Activated naive CD8-positive, alpha-beta T cell (primary cell): ENCODE measurements at regions not wholly inside any gene's neighbourhood (a gene's known extent, or its start where the extent isn't known, plus 50 kb on each side); places are given as distances from the start of the nearest gene placed in this dataset.
"Not testable (repeated sequence)": the region's sequence is repeated elsewhere in the genome, so short reads cannot be mapped to it uniquely, and the experiment has no call there.

ENCODE experiments used
- H3K27ac Mint-ChIP-seq: one replicate; pipeline ENCODE4 v1.8.0; 2021; ENCODE audit warnings: mixed read lengths
- H3K27me3 Mint-ChIP-seq: one replicate; pipeline ENCODE4 v1.8.0; 2021; ENCODE audit warnings: mixed read lengths
- H3K36me3 Mint-ChIP-seq: one replicate; pipeline ENCODE4 v1.8.0; 2021; ENCODE audit warnings: mixed read lengths
- H3K4me1 Mint-ChIP-seq: one replicate; pipeline ENCODE4 v1.8.0; 2021; ENCODE audit warnings: low read depth, mixed read lengths
- H3K4me3 Mint-ChIP-seq: one replicate; pipeline ENCODE4 v1.8.0; 2021; ENCODE audit warnings: mild to moderate bottlenecking, mixed read lengths
- H3K9me3 Mint-ChIP-seq: one replicate; pipeline ENCODE4 v1.8.0; 2021; ENCODE audit warnings: low read depth, mixed read lengths

GRCh38 chr2:90297701-90298100, 1606.2 kb downstream of the RPIA start:
- not testable (repeated sequence) for H3K9me3 Mint-ChIP-seq, H3K27ac Mint-ChIP-seq, H3K27me3 Mint-ChIP-seq, H3K36me3 Mint-ChIP-seq, H3K4me3 Mint-ChIP-seq, H3K4me1 Mint-ChIP-seq

- not testable (repeated sequence) for H3K4me1 Mint-ChIP-seq
Measured at GRCh38 chr2:90298126-90298755, 1606.8 kb downstream of the RPIA start.

DNA sequence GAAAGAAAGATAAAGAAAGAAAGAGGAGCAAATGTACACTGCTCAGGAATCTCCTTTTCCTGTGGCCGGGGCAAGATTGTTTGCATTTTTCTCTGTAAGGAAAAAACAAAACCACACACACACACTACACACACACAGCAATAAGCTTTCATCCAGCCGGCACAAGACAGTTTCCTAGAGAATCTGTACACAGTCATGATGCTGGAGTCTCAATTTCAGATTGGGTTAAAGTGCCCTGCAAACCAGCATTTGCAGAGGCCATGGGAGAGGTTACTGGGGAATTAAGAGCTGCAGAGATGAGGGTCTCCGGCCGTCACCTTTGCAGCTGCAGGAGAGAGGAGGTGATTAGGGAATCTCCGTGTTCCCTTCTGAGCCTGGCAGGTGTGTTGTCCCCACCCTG, 1607.5 kb downstream of the RPIA start:
- not testable (repeated sequence) for H3K27me3 Mint-ChIP-seq, H3K4me1 Mint-ChIP-seq, H3K9me3 Mint-ChIP-seq, H3K27ac Mint-ChIP-seq, H3K4me3 Mint-ChIP-seq, H3K36me3 Mint-ChIP-seq

More at GRCh38 chr2:90298126-90298755, 1606.8 kb downstream of the RPIA start:
- not testable (repeated sequence) for H3K4me3 Mint-ChIP-seq, H3K27ac Mint-ChIP-seq, H3K27me3 Mint-ChIP-seq, H3K9me3 Mint-ChIP-seq, H3K36me3 Mint-ChIP-seq

DNA sequence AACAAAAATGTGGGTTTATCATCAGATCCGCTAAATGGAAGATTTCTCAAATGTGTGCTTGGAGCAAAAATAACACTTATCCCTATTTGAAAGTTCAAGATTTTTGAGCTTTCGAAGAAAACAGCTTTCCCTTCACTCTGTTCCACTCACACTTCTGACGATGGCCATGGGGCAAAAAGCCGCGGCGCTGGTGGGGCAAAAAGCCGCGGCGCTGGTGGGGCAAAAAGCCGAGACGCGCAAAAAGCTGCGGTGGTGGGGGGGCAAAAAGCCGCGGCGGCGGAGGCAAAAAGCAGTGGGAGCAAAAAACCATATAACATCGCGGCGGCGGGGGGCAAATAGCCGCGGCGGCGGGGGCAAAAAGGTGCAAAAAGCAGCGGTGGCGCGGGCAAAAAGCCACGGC, 1631.5 kb downstream of the RPIA start:
- not testable (repeated sequence) for H3K27ac Mint-ChIP-seq

DNA sequence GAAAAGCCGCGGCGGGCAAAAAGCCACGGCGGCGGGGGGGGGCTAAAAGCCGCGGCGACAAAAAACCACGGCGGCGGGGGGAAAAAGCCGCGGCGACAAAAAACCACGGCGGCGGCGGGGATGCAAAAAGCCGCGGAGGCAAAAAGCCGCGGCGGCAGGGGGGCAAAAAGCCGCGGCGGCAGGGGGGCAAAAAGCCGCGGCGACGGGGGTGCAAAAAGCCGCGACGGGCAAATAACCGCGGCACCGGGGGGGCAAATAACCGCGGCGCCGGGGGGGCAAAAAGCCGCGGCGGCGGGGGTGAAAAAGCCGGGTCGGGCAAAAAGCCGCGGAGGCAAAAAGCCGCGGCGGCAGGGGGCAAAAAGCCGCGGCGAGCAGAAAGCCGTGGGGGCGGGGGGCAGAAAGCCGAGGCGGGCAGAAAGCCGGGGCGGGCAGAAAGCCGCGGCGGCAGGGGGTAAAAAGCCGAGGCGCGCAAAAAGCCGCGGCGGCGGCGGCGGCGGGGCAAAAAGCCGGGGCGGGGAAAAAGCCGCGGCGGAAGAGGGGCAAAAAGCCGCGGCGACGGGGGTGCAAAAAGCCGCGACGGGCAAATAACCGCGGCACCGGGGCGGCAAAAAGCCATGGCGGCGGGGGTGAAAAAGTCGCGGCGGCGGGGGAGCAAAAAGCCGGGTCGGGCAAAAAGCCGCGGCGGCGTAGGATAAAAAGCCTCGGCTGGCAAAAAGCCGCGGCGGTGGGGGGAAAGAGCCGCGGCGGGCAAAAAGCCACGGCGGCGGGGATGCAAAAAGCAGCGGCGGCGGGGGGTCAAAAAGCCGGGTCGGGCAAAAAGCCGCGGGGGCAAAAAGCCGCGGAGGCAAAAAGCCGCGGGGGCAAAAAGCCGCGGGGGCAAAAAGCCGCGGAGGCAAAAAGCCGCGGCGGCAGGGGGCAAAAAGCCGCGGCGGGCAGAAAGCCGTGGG, 1632.4 kb downstream of the RPIA start:
- not testable (repeated sequence) for H3K9me3 Mint-ChIP-seq, H3K27ac Mint-ChIP-seq, H3K36me3 Mint-ChIP-seq, H3K27me3 Mint-ChIP-seq, H3K4me1 Mint-ChIP-seq
- H3K4me3 Mint-ChIP-seq = peak overlapping the region; percentile 46

More for the DNA sequence above, 1631.5 kb downstream of the RPIA start:
- H3K27me3 Mint-ChIP-seq, H3K36me3 Mint-ChIP-seq, H3K9me3 Mint-ChIP-seq, H3K4me1 Mint-ChIP-seq: not testable (repeated sequence)
- H3K4me3 Mint-ChIP-seq = peak overlapping the region; percentile 78

GRCh38 chr2:90324672-90325071, 1633.2 kb downstream of the RPIA start:
- H3K4me1 Mint-ChIP-seq, H3K36me3 Mint-ChIP-seq, H3K27me3 Mint-ChIP-seq, H3K27ac Mint-ChIP-seq, H3K9me3 Mint-ChIP-seq, H3K4me3 Mint-ChIP-seq: not testable (repeated sequence)

GRCh38 chr2:90325796-90326353, 1634.4 kb downstream of the RPIA start:
- not testable (repeated sequence) for H3K4me3 Mint-ChIP-seq, H3K27me3 Mint-ChIP-seq, H3K36me3 Mint-ChIP-seq, H3K9me3 Mint-ChIP-seq, H3K4me1 Mint-ChIP-seq, H3K27ac Mint-ChIP-seq

DNA sequence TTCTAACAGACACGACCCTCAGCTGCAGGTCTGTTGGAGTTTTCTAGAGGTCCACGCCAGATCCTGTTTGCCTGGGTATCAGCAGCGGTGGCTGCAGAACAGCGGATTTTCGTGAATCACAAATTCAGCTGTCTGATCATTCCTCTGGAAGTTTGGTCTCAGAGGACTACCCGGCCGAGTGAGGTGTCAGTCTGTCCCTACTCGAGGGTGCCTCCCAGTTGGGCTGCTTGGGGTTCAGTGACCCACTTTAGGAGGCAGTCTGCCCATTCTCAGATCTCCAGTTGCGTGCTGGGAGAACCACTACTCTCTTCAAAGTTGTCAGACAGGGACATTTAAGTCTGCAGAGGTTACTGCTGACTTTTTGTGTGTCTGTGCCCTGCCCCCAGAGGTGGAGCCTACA, 1664.1 kb downstream of the RPIA start:
- not testable (repeated sequence) for H3K27ac Mint-ChIP-seq, H3K9me3 Mint-ChIP-seq, H3K4me1 Mint-ChIP-seq, H3K27me3 Mint-ChIP-seq, H3K4me3 Mint-ChIP-seq, H3K36me3 Mint-ChIP-seq

GRCh38 chr2:90359344-90359743, 1667.9 kb downstream of the RPIA start:
- not testable (repeated sequence) for H3K27ac Mint-ChIP-seq, H3K9me3 Mint-ChIP-seq, H3K36me3 Mint-ChIP-seq, H3K27me3 Mint-ChIP-seq, H3K4me1 Mint-ChIP-seq, H3K4me3 Mint-ChIP-seq

- not testable (repeated sequence) for H3K36me3 Mint-ChIP-seq, H3K9me3 Mint-ChIP-seq, H3K27ac Mint-ChIP-seq, H3K27me3 Mint-ChIP-seq, H3K4me1 Mint-ChIP-seq, H3K4me3 Mint-ChIP-seq
Measured at GRCh38 chr2:90359887-90360730, 1668.6 kb downstream of the RPIA start.

GRCh38 chr2:90360731-90361035, 1669.2 kb downstream of the RPIA start:
- H3K36me3 Mint-ChIP-seq, H3K4me1 Mint-ChIP-seq, H3K27ac Mint-ChIP-seq, H3K9me3 Mint-ChIP-seq, H3K4me3 Mint-ChIP-seq, H3K27me3 Mint-ChIP-seq: not testable (repeated sequence)
